Neutrophil (primary cell): ENCODE measurements at regions not wholly inside any gene's neighbourhood (a gene's known extent, or its start where the extent isn't known, plus 50 kb on each side); places are given as distances from the start of the nearest gene placed in this dataset.

Experiments
- H3K27ac ChIP-seq: fragments of 200-600 bp; sonication (generic); 2 replicates; pipeline ENCODE4 v1.5.1; 2016; ENCODE audit warnings: mild to moderate bottlenecking, moderate library complexity
- H3K27me3 ChIP-seq: fragments of 200-600 bp; sonication (generic); 2 replicates; pipeline ENCODE4 v1.6.0; 2016; ENCODE audit warnings: mild to moderate bottlenecking
- H3K36me3 ChIP-seq: fragments of 200-600 bp; sonication (generic); 2 replicates; pipeline ENCODE4 v1.5.1; 2017
- H3K4me1 ChIP-seq, 2 experiments: fragments of 200-600 bp in 1 of 2; sonication (generic) in 1 of 2; 1 replicate in 1 of 2; 2 replicates in 1 of 2; pipeline versions ENCODE4 v1.5.1 to v1.6.1; 2013 to 2016; ENCODE audit warnings: low read depth in 1 of 2, low read length in 1 of 2, mild to moderate bottlenecking in 1 of 2, moderate library complexity in 1 of 2; ENCODE audit not compliant: control insufficient read depth in 1 of 2, insufficient read depth in 1 of 2
- H3K4me3 ChIP-seq, 2 experiments: fragments of 200-600 bp in 1 of 2; sonication (generic) in 1 of 2; 1 replicate in 1 of 2; 2 replicates in 1 of 2; pipeline ENCODE4 v1.5.1; 2013 to 2016; ENCODE audit warnings: low read depth in 1 of 2, low read length in 1 of 2, mild to moderate bottlenecking in 1 of 2, moderate library complexity in 1 of 2
- H3K9me3 ChIP-seq: fragments of 200-600 bp; sonication (generic); 2 replicates; pipeline ENCODE4 v1.5.1; 2016
- TF ChIP-seq, protein P1 (sequence below): fragments of 200-600 bp; sonication (generic); IDR thresholded peaks from 2 replicates; pipeline ENCODE4 v1.5.1; 2016; ENCODE audit warnings: antibody characterized with exemption

GRCh38 chr18:39072970-39073369 is 1507.4 kb upstream of the CELF4 start:
- Histone ChIP-seq H3K36me3 (no peaks in the 10 kb centered on the region), H3K27ac (no peak overlapping the region), H3K27me3 (no peaks in the 10 kb centered on the region), H3K9me3 (no peaks in the 10 kb centered on the region), H3K4me1 (no peaks in the 10 kb centered on the region), H3K4me3 (no peak overlapping the region)
- TF ChIP-seq, protein P1, sequence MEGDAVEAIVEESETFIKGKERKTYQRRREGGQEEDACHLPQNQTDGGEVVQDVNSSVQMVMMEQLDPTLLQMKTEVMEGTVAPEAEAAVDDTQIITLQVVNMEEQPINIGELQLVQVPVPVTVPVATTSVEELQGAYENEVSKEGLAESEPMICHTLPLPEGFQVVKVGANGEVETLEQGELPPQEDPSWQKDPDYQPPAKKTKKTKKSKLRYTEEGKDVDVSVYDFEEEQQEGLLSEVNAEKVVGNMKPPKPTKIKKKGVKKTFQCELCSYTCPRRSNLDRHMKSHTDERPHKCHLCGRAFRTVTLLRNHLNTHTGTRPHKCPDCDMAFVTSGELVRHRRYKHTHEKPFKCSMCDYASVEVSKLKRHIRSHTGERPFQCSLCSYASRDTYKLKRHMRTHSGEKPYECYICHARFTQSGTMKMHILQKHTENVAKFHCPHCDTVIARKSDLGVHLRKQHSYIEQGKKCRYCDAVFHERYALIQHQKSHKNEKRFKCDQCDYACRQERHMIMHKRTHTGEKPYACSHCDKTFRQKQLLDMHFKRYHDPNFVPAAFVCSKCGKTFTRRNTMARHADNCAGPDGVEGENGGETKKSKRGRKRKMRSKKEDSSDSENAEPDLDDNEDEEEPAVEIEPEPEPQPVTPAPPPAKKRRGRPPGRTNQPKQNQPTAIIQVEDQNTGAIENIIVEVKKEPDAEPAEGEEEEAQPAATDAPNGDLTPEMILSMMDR, result no peak

DNA sequence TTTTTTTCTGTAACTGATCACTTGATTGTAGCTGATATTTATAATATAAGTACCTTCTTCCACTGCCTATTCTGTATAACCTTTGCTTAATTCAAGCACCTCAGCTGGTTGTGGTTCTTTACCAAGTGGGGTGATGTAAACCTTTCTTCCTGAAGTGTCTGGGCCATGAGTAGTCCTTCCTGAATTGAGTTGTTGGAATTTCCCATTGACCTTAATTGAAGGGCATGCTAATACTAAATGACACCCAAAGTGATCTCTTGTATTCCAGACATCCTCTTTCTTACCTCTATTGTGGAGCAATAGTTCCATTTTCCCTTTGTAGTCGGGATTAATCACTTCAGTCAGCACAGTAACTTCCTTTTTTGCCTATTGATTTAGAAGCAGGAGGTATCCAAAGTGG is 1496.8 kb upstream of the CELF4 start:
- TF ChIP-seq, protein P1, result no peak
- no peaks in the 10 kb centered on the region for H3K27me3 ChIP-seq

GRCh38 chr18:39058386-39059000 is 1492.9 kb upstream of the CELF4 start:
- Histone ChIP-seq H3K9me3 (no peaks in the 10 kb centered on the region), H3K27ac (no peak overlapping the region), H3K27me3 (no peaks in the 10 kb centered on the region), H3K4me1 (no peaks in the 10 kb centered on the region), H3K36me3 (no peaks in the 10 kb centered on the region), H3K4me3 (no peak overlapping the region)
- TF ChIP-seq, protein P1, result no peak

More for the DNA sequence above, 1496.8 kb upstream of the CELF4 start:
- no peak overlapping the region for H3K27ac ChIP-seq
- no peaks in the 10 kb centered on the region for H3K36me3 ChIP-seq
- H3K4me3 ChIP-seq, result no peak overlapping the region
- H3K9me3 ChIP-seq, result no peaks in the 10 kb centered on the region
- no peaks in the 10 kb centered on the region for H3K4me1 ChIP-seq

DNA sequence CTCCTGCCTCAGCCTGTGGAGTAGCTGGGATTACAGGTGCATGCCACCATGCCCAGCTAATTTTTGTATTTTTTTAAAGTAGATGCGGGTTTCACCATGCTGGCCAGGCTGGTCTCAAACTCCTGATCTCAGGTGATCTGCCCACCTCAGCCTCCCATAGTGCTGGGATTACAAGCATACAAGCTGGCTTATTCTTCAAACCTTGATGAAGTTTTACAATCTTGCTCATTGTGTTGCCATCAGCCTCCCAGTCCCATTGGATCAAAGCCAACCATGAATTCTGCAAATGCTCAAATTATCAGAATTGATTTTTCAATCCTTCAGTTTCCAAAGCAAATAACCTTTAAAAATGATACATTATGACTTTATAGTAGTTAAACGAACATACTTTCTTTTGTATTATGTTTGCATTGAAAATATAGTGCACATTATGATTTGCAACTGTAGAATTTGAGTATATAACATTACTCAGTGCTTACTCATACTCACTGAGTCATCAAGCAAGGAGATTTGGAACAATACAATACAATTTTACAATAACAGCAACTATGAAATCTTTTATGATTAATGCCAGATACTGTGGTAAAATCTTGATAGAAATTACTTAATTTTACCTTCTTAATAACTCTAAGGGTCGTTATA is 1491.9 kb upstream of the CELF4 start:
- Histone ChIP-seq H3K9me3 (no peaks in the 10 kb centered on the region), H3K27me3 (no peaks in the 10 kb centered on the region), H3K27ac (no peak overlapping the region), H3K4me3 (no peak overlapping the region), H3K4me1 (no peaks in the 10 kb centered on the region), H3K36me3 (no peaks in the 10 kb centered on the region)
- TF ChIP-seq, protein P1, result no peak

GRCh38 chr18:39053571-39053970 is 1488.0 kb upstream of the CELF4 start:
- Histone ChIP-seq H3K36me3 (no peaks in the 10 kb centered on the region), H3K4me3 (no peak overlapping the region), H3K27ac (no peak overlapping the region), H3K27me3 (no peaks in the 10 kb centered on the region), H3K4me1 (no peaks in the 10 kb centered on the region), H3K9me3 (no peaks in the 10 kb centered on the region)
- TF ChIP-seq, protein P1, result no peak
